Esophagus squamous epithelium (tissue), 4 donors: ENCODE measurements at regions not wholly inside any gene's neighbourhood (a gene's known extent, or its start where the extent isn't known, plus 50 kb on each side); places are given as distances from the start of the nearest gene placed in this dataset.

Source experiments
- POLR2A ChIP-seq, 4 donors: fragments of 450-650 bp; IDR thresholded peaks; one replicate each; pipeline ENCODE4 v1.6.1; 2017; ENCODE audit warnings: antibody characterized with exemption in 4 of 4, mild to moderate bottlenecking in 4 of 4, moderate library complexity in 3 of 4
- TF ChIP-seq, protein P1 (sequence below), 6 experiments: fragments of 450-650 bp in 4 of 6; fragments of 200-600 bp in 2 of 6; sonication (generic) in 2 of 6; IDR thresholded peaks; one replicate each; pipeline ENCODE4 v1.5.1; 2016 to 2019; ENCODE audit warnings: antibody characterized with exemption in 6 of 6, mild to moderate bottlenecking in 4 of 6, moderate library complexity in 4 of 6

GRCh38 chr16:87192452-87193073, 124.6 kb downstream of the C16orf95 start:
- no peak for TF ChIP-seq POLR2A (IDR thresholded peaks at IDR 0.05)
- TF ChIP-seq, protein P1, sequence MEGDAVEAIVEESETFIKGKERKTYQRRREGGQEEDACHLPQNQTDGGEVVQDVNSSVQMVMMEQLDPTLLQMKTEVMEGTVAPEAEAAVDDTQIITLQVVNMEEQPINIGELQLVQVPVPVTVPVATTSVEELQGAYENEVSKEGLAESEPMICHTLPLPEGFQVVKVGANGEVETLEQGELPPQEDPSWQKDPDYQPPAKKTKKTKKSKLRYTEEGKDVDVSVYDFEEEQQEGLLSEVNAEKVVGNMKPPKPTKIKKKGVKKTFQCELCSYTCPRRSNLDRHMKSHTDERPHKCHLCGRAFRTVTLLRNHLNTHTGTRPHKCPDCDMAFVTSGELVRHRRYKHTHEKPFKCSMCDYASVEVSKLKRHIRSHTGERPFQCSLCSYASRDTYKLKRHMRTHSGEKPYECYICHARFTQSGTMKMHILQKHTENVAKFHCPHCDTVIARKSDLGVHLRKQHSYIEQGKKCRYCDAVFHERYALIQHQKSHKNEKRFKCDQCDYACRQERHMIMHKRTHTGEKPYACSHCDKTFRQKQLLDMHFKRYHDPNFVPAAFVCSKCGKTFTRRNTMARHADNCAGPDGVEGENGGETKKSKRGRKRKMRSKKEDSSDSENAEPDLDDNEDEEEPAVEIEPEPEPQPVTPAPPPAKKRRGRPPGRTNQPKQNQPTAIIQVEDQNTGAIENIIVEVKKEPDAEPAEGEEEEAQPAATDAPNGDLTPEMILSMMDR (IDR thresholded peaks at IDR 0.05): no peak
